ENCODE measurements at regions not wholly inside any gene's neighbourhood (a gene's known extent, or its start where the extent isn't known, plus 50 kb on each side); places are given as distances from the start of the nearest gene placed in this dataset.

GRCh38 chr6:87912102-87912501, 135.5 kb upstream of the SPACA1 start:
- no peak for DNase-seq (ENCODE audit: low read depth in 4 of 4, low spot score in 2 of 4)

GRCh38 chr6:87909849-87910248, 137.8 kb upstream of the SPACA1 start:
- no peak for DNase-seq (ENCODE audit: low read depth in 4 of 4, low spot score in 2 of 4)

DNA sequence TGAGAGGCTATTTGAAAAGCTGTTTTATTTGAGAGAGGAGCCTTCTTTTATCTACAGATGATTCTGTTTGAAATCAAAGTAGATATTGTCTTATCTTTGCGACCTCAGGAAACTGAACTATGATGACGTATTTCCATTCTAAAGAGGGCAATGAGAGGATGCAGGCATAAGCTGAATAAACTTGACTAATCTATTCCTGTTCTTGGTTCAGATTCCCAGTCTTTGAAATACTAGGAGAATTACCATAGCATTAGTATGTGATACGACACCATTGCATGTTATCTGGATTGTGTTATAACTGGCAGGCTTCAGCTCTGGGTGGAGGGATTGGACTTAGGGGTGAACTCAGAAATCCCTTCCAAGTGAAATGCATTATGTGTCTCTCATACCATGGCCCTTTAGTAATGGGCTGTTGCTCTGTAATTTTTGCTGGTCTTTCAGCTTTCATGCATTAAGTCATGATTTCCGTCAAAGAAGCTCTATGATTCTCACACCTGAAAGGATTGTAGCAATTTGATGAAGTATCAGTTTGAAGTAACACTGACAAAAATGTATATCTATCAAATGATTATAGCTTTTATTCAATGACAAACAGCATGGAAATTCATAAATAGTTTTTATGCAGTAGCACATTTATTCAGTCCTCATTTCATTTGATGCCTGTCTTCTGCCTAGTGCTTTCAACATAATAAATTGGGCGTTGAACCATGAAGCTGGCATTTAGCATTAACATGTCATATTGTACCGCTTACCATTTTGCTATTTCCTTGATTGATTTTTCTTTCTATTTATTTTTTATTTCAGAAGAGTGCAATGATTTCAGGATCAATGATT, 138.4 kb upstream of the SPACA1 start:
- DNase-seq (ENCODE audit: low read depth in 4 of 4, low spot score in 2 of 4), result no peak

- DNase-seq (ENCODE audit: low read depth in 4 of 4, low spot score in 2 of 4), result no peak
Observed at GRCh38 chr6:87907521-87907920, 140.1 kb upstream of the SPACA1 start.

GRCh38 chr6:87905101-87905641, 142.5 kb upstream of the SPACA1 start:
- no peak for DNase-seq (ENCODE audit: low read depth in 4 of 4, low spot score in 2 of 4)

DNA sequence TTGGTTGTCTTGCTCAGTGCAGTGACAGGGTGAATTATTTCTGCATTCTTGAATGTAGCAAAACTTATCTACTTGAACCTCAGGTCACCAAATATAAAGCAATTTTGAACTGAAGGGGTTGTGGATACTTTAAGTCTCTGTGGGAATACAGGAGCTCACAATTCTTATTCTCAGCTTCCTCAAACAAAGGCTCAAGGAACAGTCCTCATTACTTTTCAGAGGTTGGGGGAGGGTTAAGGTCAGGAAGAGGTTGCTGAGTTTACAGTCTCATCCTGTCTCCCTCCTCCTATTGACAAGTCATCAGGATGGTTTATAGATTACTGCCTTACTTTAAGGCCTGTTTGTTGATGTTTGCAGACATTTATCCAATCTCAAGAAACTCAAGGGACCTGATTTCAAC, 143.6 kb upstream of the SPACA1 start:
- no peak for DNase-seq (ENCODE audit: low read depth in 4 of 4, low spot score in 2 of 4)

GRCh38 chr6:87903323-87903722, 144.3 kb upstream of the SPACA1 start:
- no peak for DNase-seq (ENCODE audit: low read depth in 4 of 4, low spot score in 2 of 4)

- no peak for DNase-seq (ENCODE audit: low read depth in 4 of 4, low spot score in 2 of 4)
Observed at GRCh38 chr6:87902383-87902782, 145.3 kb upstream of the SPACA1 start.

DNA sequence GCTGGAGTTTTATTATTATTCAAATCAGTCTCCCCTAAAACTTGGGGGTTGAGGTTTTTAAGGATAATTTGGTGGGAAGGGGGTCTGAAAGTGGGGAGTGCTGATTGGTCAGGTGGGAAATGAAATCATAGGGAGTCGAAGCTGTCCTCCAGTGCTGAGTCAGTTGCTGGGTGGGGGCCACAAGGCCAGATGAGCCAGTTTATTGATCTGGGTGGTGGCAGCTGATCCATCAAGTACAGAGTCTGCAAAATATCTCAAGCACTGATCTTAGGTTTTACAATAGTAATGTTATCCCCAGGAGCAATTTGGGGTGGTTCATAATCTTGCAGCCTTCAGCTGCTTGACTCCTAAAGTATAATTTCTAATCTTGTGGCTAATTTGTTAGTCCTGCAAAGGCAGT, 146.0 kb upstream of the SPACA1 start:
- no peak for DNase-seq (ENCODE audit: low read depth in 4 of 4, low spot score in 2 of 4)

DNA sequence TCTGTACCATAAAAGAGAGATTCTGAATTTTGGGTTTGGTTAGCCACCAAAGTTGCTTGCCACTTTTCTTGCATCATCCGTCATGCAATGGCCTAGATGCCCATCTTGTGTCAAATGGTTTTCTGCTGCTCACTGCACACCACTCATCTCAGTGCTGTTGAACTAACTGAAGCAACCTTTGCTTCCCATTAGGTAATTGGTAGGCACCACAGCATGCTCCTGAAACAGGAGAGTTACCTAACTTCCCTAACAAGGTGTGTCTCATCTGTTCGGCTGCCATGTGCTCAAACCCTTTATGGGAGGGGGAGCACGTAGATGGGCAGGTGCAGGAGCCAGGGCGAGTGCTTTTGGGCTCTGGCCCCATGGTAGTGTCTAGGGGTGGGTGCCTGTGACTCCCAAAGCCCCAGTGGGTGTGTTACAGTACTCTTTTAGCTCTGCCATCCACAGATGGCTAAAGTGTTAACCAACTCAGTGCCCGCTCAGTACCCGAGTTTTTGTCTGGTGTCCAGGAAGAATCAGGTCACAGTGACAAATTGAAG, 147.4 kb upstream of the SPACA1 start:
- no peak for DNase-seq (ENCODE audit: low read depth in 4 of 4, low spot score in 2 of 4)

GRCh38 chr6:87899499-87900147, 148.0 kb upstream of the SPACA1 start:
- DNase-seq (ENCODE audit: low read depth in 4 of 4, low spot score in 2 of 4), result no peak

GRCh38 chr6:87897663-87898062, 150.0 kb upstream of the SPACA1 start:
- no peak for DNase-seq (ENCODE audit: low read depth in 4 of 4, low spot score in 2 of 4)

DNA sequence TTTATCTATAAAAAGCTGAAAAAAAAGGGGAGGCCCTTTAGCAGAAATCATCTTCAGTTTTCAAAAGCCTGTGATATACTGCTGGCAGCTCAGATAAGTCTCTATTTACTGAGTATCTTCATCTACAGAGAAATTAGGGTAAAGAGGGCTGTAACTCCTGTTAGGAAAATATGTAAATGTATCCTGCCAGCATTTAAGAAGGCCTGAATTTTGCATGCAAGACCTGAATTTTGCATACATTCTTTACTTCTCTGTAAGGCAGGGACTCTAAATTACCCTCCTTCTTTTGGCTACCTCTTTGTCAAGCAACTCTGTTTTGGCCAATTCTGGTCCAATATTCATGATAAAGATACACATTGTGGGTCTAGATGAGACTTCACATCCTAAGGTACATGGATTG, 150.6 kb upstream of the SPACA1 start:
- no peak for DNase-seq (ENCODE audit: low read depth in 4 of 4, low spot score in 2 of 4)

GRCh38 chr6:87887266-87887665, 160.4 kb upstream of the SPACA1 start:
- no peak for DNase-seq (ENCODE audit: low read depth in 4 of 4, low spot score in 2 of 4)

DNA sequence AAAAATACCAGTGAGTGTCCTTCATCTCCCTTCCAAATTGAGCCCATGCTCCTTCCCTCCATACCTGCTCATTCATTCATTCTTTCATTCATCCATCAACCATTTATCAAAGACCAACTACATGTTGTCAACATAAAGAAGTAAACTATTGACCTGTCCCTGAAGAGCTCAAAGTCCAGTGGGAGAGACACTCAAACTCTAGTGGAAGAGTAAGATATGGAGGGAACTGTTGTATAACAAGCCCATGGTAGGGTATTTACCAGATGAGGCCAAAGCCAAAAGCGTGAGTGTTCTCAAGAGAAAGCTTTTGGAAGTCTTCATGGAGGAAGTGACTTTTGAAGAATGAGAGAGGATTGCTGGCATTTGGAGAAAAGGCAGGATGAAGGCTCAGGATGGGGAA, 163.4 kb upstream of the SPACA1 start:
- DNase-seq (ENCODE audit: low read depth in 4 of 4, low spot score in 2 of 4), result no peak

- DNase-seq (ENCODE audit: low read depth in 4 of 4, low spot score in 2 of 4), result no peak
Observed at GRCh38 chr6:87881342-87881895, 166.2 kb upstream of the SPACA1 start.

DNA sequence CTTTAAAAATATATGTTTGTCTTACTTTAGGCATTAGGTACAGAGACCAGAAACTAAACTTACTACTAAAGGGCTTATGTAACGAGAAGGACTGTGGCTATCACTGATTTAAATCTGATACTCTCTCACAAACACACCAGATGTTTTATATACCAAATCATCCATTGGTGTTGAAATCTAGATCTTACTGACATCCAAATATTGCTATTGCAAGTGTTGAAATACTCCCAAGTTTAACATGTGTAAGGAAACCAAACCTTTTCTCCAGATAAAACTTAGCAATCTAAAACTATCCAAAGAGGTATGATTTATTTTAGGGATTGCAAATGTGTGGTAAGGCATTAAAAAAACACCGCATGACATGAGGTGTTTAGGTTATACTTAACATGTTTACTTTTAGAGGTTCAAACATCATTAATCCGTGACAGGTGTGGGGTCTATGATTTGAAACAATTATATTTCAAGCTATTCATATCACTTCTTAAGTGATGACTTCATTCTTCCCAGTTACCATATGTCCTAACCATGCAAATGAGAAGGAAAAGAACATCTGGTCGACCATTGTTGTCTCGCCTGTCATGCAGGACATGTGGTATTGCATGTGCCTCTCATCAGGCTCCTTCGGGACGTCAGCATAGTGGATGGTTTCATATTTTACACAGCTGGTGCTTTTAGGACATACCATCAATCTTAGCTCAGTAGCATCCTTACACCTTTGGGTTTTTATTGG, 168.3 kb upstream of the SPACA1 start:
- DNase-seq (ENCODE audit: low read depth in 4 of 4, low spot score in 2 of 4), result no peak

GRCh38 chr6:87875781-87876180, 171.9 kb upstream of the SPACA1 start:
- DNase-seq (ENCODE audit: low read depth in 4 of 4, low spot score in 2 of 4), result no peak

- no peak for DNase-seq (ENCODE audit: low read depth in 4 of 4, low spot score in 2 of 4)
Observed at GRCh38 chr6:87873556-87873955, 171.5 kb upstream of the AKIRIN2 start.

DNA sequence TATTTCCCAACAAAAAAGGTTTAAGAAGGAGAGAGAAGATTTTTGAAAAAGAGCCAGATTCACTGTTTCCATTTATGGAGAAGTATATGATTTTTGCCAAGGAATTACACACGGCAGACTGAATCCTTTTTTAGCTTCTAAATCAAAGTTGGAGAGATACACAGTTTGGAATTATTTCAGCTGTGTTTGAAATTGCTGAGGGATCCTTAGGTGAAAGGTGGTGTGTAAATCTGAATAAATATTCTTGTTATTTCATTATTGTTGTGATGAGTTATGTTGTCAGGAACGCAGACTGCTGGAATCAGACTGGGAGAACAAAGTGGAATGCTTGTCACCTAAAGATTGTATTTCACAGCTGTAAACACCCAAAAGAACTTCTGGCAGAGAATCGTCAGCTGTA, 168.5 kb upstream of the AKIRIN2 start:
- DNase-seq (ENCODE audit: low read depth in 4 of 4, low spot score in 2 of 4), result peak in 3 of 4 donors; percentile 32 to 52 (median 33)

All from left renal cortex interstitium (tissue), 4 donors.